Islet precursor cell (in vitro differentiated cells): ENCODE measurements at regions not wholly inside any gene's neighbourhood (a gene's known extent, or its start where the extent isn't known, plus 50 kb on each side); places are given as distances from the start of the nearest gene placed in this dataset.

Experiments used
- DNase-seq: peaks from one replicate; pipeline ENCODE4 v3.0.0-alpha.2; 2018

DNA sequence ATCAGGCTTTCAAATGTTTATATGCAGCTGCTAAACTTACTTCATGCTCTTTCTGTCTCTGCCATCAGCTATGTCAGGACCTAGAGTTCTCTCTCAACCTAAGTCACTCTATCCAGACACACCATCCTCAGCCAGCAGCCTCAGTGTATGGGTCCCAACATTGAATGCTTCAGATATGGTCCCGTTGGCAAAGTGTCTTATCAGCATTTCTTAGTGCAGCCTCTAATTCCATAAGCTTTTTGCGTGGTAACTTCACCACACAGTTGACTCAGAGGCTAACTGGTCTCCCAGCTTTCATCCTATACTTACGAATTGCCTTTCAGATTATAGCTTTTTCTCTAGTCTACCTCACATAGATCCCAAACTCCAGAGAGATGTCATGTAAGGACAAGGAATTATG is 402.9 kb upstream of the EEF2KMT start:
- DNase-seq: no peak

DNA sequence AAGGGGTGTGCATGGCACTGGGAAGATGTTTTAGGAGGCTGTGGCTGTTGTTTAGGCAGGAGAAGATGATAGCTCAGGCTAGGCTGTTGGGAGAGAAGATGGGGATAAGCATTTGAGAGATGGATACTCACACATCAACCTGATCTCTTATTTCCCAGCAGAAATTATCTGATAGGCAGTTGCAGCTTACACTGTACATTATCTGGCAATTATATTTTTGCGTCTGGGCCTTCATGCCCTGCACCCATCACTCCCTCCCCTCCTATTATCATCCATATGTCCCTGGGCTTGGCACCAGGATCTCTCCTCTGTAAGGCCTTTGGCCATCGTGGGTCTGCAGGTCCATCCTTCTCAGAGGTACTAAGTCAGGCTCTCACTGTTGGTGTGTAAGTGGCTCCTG is 401.0 kb upstream of the EEF2KMT start:
- DNase-seq: no peak

GRCh38 chr16:5496013-5496412 is 398.4 kb upstream of the EEF2KMT start:
- DNase-seq: no peak

DNA sequence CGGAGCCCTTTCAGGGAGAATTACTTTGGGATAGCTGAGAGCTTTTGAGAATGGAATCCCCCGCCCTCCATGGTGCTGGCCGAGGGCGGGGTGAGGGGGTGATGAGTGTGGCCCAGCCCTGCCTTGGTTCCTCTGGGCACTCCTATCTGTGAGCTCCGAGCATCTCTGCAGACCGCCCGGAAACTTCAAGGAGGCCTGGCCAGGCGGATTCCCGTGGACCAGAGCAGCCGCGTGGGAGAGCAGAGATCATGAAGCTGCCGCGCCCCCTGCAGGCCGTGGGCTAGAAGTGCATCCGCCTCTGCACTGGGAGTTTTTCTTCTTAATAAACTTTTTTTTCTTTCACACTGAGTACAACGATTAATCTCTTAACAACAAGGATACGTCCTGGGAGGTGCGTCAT is 392.9 kb upstream of the EEF2KMT start:
- DNase-seq: peak; percentile 74

DNA sequence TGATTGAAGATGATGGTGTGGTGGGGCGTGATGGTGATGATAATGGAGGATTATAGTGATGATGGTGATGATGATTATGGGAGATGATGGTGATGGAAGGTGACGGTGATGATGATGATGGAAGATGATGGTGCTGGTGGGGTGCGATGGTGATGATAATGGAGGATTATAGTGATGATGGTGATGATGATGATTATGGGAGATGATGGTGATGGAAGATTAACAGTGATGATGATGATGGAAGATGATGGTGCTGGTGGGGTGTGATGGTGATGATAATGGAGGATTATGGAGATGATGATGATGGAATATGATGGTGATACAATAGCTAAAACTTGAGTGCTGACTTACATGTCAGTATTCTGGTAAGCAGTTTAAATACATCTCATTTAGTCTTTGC is 391.0 kb upstream of the EEF2KMT start:
- DNase-seq: no peak

DNA sequence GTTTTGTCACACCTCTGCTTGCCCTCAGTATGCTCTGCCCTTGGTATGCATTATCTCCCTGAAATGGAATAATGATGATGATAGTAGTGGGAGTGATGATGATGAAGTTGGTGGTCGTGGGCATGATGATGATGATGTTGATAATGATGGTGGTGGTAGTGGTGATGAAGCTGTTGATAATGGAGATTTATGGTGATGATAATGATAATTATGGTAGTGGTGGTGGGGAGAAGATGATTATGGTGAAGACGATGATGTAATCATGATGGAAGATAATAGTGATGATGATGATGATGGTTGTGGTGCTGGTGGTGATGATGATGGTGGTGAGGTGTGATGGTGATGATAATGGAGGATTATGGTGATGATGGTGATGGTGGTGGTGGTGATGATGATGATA is 390.1 kb upstream of the EEF2KMT start:
- no peak for DNase-seq

DNA sequence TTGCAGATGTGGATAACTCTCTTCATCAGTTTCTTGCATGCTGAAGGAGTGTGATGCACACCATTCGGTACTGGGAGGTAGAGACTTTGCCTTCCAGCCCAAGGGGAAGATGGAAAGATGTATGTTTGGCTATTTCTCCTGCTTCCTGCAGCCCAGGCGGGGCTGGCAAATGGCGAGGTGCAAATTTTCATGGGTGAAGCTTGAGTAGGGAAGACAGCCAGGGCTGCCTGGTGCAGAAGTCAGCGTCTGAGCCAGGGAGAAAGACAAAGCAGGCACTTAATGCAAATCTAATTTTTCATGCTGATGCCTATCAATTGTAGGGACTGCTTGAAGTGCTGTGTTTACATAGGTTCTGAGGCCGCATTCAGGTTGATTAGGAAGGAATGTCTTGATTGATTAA is 384.7 kb upstream of the EEF2KMT start:
- no peak for DNase-seq

DNA sequence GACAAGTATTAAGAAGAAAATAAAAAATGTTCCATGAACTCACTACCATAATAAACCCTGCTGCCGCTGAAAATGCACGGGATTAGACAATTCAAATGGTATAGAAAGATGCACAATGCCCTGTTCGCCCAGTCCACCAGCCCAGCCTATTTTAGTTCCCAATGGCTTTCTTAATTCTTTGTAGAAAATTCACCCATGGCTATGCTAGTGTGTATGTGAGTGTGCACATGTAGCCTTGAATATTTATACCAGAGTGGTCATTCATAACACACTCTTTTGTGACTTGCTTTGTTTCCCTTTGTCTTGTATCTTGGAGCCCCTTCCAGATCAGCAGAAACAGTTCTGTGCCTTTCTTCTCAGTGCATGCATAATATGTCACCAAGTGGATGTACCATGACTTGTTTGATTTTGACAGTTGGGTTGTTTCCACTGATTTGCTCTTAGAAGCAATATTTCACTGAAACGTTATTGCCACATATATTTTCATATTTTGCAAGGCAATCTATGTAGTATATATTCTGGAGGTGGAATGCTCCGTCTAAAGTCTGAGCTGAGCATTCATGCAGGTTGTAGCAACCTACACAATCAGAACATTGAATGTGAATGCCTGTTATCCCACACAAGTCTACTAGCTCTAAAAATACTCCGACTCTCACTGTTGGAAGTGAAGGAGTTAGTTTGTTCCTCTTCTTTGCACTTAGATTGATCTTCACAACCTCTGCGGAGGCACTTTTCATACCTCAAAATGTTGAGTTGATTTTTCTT is 383.0 kb upstream of the EEF2KMT start:
- no peak for DNase-seq

DNA sequence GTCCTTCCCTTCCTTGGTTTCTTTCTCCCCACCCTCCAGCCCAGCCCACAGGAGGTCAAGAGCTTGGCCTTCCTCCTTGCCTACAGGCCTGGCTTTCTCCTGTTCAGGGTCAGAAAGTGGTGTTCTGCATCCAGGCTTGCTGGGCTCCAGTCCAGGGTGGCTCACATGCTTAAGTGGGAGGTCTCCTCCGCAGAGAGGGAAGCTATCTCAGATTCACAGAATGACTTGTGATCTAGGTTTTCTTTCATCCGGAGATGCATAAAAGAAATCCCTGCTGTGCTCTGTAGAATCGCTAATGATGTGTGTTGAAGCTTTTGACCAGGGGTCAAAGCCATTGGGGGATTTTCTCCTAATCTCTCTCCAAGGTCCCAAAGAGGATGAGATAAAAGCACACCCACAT is 382.3 kb upstream of the EEF2KMT start:
- no peak for DNase-seq

DNA sequence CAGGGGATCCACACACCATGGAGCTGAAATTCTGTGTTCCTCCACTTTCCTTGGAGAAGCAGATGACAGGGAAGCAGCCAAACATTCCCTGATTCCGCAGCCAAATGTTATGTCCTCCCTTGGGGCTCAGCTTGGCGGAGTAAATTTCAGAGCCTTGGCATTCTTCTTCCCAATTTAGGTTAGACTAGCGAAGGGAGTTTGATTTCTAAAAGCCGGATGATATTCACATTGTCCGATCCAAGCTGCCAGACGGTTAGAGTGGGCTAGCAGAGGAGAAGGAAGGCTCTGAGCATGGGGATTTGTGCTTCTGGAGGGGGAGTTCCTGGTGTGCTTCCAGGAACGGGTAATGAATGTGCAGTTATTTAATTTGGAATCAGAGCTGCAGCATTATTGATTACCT is 380.4 kb upstream of the EEF2KMT start:
- no peak for DNase-seq

DNA sequence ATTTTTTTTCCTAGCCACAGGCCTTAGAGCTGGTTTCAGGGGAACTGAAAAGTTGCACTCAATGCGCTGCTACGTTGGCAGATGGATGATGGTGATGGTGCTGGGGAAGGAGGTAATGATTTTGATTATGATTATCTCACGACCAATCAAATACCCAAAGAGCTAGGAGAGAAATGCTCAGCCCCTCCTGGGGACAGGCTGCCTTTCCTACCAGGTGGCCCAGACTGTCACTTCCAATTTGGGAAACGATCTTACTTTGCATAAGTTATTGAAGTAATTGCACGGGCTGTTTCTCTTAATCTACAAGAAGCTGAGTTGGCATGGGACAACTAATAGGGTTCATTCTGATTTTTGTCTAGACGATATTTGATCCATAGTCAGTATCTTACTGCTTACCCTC is 379.7 kb upstream of the EEF2KMT start:
- no peak for DNase-seq

DNA sequence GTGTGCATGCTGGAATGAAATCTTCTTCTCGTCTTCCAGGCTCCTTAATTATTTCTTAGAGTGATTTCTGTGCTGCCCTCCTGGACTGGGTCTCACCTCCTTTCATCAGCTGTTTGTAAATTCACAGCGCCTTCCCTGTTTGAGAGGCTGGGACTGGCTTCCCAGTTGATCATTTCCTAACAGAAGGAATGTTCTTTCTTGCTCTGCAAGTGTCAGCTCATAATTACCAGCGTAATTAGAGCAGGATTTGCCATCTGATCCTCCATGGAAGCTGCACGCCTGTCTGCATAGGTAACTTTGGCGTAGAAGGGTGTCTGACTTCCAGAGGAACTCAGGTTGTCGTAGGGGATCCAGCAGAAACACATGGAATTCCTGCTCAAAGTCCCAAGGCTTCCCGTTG is 375.0 kb upstream of the EEF2KMT start:
- no peak for DNase-seq

DNA sequence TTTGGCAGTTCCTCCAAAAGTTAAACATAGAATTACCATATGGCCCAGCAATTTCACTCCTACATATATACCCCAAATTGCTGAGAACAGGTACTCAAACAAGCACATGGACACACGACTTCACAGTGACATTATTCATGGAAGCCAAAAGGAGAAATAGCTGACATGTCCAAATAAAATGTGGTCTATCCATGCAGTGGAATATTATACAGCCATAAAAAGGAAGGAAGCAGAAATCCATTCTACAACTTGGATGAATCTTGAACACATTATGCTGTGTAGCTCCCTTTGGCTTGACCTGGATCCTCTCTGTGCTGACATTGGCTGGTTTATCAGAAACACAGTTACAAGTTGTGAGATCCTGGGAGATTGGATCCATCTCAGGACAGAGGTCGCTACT is 370.9 kb upstream of the EEF2KMT start:
- DNase-seq: no peak

GRCh38 chr16:5467552-5467951 is 370.0 kb upstream of the EEF2KMT start:
- no peak for DNase-seq

- DNase-seq: no peak
Measured at GRCh38 chr16:5466551-5466950, 369.0 kb upstream of the EEF2KMT start.

- DNase-seq: no peak
Measured at GRCh38 chr16:5465714-5466113, 368.1 kb upstream of the EEF2KMT start.

DNA sequence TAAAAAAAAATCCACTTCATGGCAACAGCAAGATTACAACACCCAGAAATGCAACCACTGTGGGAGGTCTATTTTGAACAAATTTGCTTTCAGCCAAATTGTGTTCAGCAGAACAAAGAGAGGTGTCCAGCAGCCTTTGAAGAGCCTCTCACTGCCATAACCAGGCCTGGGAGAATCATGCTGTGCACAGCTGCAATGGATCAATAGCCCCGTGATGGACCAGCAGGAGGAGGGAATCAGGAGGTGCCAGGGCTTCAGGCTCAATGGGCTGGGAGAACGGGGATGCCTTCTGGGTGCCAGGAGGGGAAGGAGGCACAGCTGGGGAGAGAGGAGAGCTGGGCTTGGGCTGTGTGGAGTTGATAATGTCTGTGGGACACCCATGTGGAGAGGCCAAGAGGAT is 366.2 kb upstream of the EEF2KMT start:
- DNase-seq: no peak

DNA sequence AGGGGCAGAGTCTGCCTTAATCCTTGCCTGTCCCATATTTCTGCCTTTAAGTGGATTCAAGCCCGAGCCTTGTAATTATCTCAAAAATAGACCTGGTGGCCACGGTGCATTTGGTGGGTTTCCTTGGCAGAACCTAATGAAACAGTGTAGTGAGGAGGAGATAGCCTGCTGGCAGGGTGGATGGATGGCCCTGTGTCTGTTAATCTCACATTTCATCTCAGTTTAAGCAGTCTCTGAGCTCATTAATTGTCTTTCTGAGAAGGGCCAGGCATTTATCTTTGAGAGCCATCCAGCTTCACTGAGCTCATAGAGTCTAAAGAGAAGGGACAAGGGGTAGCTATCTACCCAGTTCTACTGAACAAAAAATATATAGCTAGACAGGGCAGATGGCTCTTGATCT is 364.0 kb upstream of the EEF2KMT start:
- DNase-seq: no peak

DNA sequence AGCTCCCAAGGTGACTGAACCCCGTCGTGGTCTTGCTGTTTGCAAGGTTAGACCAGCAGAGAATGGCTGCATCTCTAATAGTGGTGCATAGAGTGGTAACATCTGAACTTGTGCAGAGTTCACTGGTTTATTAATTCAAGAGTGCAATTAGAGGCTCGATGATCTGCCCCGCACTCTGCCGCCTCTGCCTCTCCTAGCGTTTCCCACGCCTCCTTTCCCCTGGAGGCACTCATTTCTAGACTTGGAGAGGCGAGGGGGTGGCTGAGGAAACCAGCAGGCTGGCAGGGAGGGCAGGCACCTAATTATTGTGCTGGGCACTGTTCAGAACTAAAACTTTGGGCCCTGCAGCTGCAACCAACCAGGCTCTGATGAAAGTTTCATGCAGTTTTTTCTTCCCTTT is 363.5 kb upstream of the EEF2KMT start:
- no peak for DNase-seq

- DNase-seq: no peak
Measured at GRCh38 chr16:5460701-5461100, 363.1 kb upstream of the EEF2KMT start.

- DNase-seq: no peak
Measured at GRCh38 chr16:5459863-5460262, 362.3 kb upstream of the EEF2KMT start.

DNA sequence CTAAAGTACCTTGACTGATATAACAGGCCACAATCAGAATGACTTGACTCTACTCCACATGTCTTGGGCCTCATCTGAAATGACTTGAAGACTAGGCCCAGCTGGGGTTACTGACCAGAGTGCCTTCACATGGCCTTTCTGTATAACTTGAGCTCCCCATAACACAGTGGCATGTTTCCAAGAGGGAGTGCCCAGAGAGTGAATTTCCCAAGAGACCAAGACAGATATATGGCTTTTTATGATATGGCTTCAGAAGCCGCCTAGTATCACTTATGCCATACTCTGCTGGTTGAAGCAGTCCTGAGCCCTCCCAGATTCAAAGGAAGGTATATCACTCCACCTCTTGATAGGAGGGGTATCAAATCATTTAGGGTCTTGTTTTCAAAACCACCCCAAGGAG is 357.5 kb upstream of the EEF2KMT start:
- DNase-seq: no peak

DNA sequence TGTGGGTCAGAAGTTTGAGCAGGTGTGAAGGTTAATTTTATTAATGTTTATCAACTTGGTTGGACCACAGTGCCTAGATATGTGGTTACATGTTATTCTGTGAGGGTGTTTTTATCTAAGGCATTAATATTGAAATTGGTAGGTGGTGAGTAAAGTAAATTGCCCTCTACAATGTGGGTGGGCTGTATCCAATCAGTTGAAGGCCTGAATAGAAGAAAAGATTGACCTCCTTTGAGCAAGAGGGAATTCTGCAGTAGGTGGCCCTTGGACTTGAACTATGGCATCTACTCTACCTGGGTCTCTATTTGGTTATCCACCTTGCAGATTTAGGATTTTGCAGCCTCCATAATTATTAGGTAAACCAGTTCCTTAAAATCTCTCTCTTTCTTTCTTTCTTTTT is 356.8 kb upstream of the EEF2KMT start:
- DNase-seq: no peak

- no peak for DNase-seq
Measured at GRCh38 chr16:5451641-5452040, 354.0 kb upstream of the EEF2KMT start.

DNA sequence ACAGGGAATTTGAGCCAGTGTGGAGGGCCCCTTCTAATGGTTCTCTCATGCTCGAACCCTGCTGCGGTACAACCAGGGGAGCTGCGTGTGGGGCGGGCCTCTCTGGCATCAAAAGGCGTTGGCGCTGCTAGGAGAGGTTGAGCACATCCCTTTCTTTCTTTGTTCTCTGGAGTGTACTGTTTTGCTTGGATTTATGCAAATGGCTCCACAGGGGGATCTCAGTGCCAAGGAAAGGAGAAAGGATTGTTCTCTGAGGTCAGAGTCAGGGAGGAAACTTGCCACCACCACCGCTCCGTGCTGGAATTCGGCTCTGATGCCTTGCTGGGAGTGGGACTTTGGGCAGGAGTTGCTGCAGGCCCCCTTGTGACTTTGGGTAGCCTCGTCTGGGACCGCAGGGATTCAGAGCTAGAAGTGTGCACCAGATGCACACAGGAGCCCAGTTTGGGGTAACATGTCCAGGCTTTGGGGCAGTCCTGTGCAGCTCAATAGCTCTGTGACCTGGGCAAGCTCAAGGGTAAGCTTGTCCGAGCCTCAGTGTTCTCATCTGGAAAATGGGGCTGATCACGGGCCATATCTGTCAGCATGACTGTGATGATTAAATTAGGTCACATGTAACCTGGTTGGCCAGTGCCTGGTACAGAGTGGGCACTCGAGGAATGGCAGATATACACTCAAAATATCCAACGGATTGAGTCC is 353.0 kb upstream of the EEF2KMT start:
- peak; percentile 47 for DNase-seq
